PC-3 (cell line): ENCODE measurements at regions not wholly inside any gene's neighbourhood (a gene's known extent, or its start where the extent isn't known, plus 50 kb on each side); places are given as distances from the start of the nearest gene placed in this dataset.
A peak's percentile ranks its signal among the peaks of the same experiment; 100 is the strongest.

ENCODE experiments used
- ATAC-seq: fragments of 200-7000 bp; cut with Tn5 transposase; 2 replicates; pipeline ENCODE4 v1.9.1; 2020; ENCODE audit warnings: mild to moderate bottlenecking, moderate library complexity
- BruUV-seq: library from RNA; stranded (reverse); fragments of 400-500 nt; replicated peaks from 2 replicates; lab custom pipeline; 2021; lab: Mats Ljungman, UMichigan
- CTCF ChIA-PET: fragments of 300-600 bp; sonication (Branson Sonifier 250); formaldehyde crosslinking; loops from one replicate; lab custom pipeline; 2022; ENCODE audit warnings: antibody characterized with exemption; lab: Charles Lee
- POLR2A ChIA-PET: fragments of 300-600 bp; sonication (Branson Sonifier 250); formaldehyde crosslinking; loops from one replicate; lab custom pipeline; 2022; ENCODE audit warnings: antibody characterized with exemption; ENCODE audit not compliant: unreplicated experiment; lab: Charles Lee
- DNase-seq: peaks from one replicate; pipeline ENCODE4 v3.0.0-alpha.2; 2015
- H2AFZ ChIP-seq: fragments of 300-600 bp; sonication (generic); 2 replicates; pipeline ENCODE4 v1.6.0; 2016; ENCODE audit warnings: antibody characterized with exemption, low read length
- H3F3A ChIP-seq: fragments of 300-600 bp; sonication (generic); one replicate; pipeline ENCODE4 v1.6.0; 2017; ENCODE audit warnings: antibody characterized with exemption, low read length, control low read depth, mild to moderate bottlenecking; ENCODE audit not compliant: unreplicated experiment
- H3K27ac ChIP-seq: fragments of 300-600 bp; sonication (generic); 2 replicates; pipeline ENCODE4 v1.5.1; 2016; ENCODE audit warnings: mild to moderate bottlenecking, low read length
- H3K27me3 ChIP-seq: fragments of 300-600 bp; sonication (generic); 2 replicates; pipeline ENCODE4 v1.6.1; 2016; ENCODE audit warnings: low read length, mixed read lengths
- H3K36me3 ChIP-seq: fragments of 300-600 bp; sonication (generic); 2 replicates; pipeline ENCODE4 v1.6.1; 2016; ENCODE audit warnings: low read depth, mixed run types, low read length, mixed read lengths
- H3K4me1 ChIP-seq: fragments of 300-600 bp; sonication (generic); 2 replicates; pipeline ENCODE4 v1.5.1; 2016; ENCODE audit warnings: low read length; ENCODE audit not compliant: insufficient read depth
- H3K4me2 ChIP-seq: fragments of 300-600 bp; sonication (generic); 2 replicates; pipeline ENCODE4 v1.6.0; 2016; ENCODE audit warnings: low read length
- H3K4me3 ChIP-seq: fragments of 300-600 bp; sonication (generic); 2 replicates; pipeline ENCODE4 v1.5.1; 2016; ENCODE audit warnings: mild to moderate bottlenecking, low read length, mixed read lengths
- H3K79me2 ChIP-seq: fragments of 300-600 bp; sonication (generic); 2 replicates; pipeline ENCODE4 v1.6.1; 2017; ENCODE audit warnings: low read length, mixed read lengths
- H3K9ac ChIP-seq: fragments of 300-600 bp; sonication (generic); 2 replicates; pipeline ENCODE4 v1.6.0; 2016; ENCODE audit warnings: mild to moderate bottlenecking, low read length
- H3K9me2 ChIP-seq: fragments of 300-600 bp; sonication (generic); replicated peaks from 2 replicates; pipeline ENCODE4 v1.6.1; 2016; ENCODE audit warnings: mixed run types, low read length, mixed read lengths
- H3K9me3 ChIP-seq: fragments of 300-600 bp; sonication (generic); 2 replicates; pipeline ENCODE4 v1.6.1; 2016; ENCODE audit warnings: low read length, mixed read lengths
- H4K20me1 ChIP-seq: fragments of 300-600 bp; sonication (generic); 2 replicates; pipeline ENCODE4 v1.6.1; 2016; ENCODE audit warnings: low read length, mixed read lengths
- EZH2 ChIP-seq: fragments of 300-600 bp; sonication (generic); IDR thresholded peaks from one replicate; pipeline ENCODE4 v1.6.1; 2017; ENCODE audit warnings: antibody characterized with exemption, mild to moderate bottlenecking, low read length; ENCODE audit not compliant: unreplicated experiment
- EZH2phosphoT487 ChIP-seq: fragments of 300-600 bp; sonication (generic); IDR thresholded peaks from 2 replicates; pipeline ENCODE4 v1.6.1; 2018; ENCODE audit warnings: mild to moderate bottlenecking, antibody characterized with exemption, low read length, borderline replicate concordance
- intact Hi-C: fragments of 100-400 bp; cut with micrococcal nuclease; formaldehyde crosslinking; loops from 2 replicates; pipeline ENCODE4 v1.9.0; 2023
- TF ChIP-seq, protein P1 (sequence below): fragments of 300-600 bp; sonication (generic); conservative IDR thresholded peaks from 2 replicates; pipeline ENCODE4 v1.5.1; 2017; ENCODE audit warnings: antibody characterized with exemption, low read depth, mild to moderate bottlenecking, low read length

- intact Hi-C loops = no loop called here
- ATAC-seq (no peak), DNase-seq (no peak)
- Histone ChIP-seq H3K9me3 (no peaks in the 10 kb centered on the region), H3K79me2 (no peaks in the 10 kb centered on the region), H4K20me1 (no peaks in the 10 kb centered on the region), H3K27me3 (no peaks in the 10 kb centered on the region), H3K4me1 (peaks cover 32% of the 10 kb centered on the region), H3K9ac (no peak overlapping the region), H3K36me3 (no peaks in the 10 kb centered on the region), H3K27ac (peak overlapping the region; percentile 5; the same call in 1 of the 2 replicates), H3K4me3 (peak overlapping the region; percentile 12; the same call in 1 of the 2 replicates), H2AFZ (peak overlapping the region; percentile 48), H3K4me2 (peak overlapping the region; percentile 78), H3F3A (no peaks in the 10 kb centered on the region), H3K9me2 (no peaks in the 10 kb centered on the region)
- ChIA-PET POLR2A (no interaction called here), CTCF (no interaction called here)
- TF ChIP-seq EZH2phosphoT487 = no peak
- no peak for TF ChIP-seq EZH2
- TF ChIP-seq, protein P1, sequence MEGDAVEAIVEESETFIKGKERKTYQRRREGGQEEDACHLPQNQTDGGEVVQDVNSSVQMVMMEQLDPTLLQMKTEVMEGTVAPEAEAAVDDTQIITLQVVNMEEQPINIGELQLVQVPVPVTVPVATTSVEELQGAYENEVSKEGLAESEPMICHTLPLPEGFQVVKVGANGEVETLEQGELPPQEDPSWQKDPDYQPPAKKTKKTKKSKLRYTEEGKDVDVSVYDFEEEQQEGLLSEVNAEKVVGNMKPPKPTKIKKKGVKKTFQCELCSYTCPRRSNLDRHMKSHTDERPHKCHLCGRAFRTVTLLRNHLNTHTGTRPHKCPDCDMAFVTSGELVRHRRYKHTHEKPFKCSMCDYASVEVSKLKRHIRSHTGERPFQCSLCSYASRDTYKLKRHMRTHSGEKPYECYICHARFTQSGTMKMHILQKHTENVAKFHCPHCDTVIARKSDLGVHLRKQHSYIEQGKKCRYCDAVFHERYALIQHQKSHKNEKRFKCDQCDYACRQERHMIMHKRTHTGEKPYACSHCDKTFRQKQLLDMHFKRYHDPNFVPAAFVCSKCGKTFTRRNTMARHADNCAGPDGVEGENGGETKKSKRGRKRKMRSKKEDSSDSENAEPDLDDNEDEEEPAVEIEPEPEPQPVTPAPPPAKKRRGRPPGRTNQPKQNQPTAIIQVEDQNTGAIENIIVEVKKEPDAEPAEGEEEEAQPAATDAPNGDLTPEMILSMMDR = no peak
- no TSS peak for BruUV-seq
Measured at GRCh38 chrX:43590150-43590549, 65.9 kb upstream of the MAOA start.

GRCh38 chrX:43592597-43592996 lies 63.5 kb upstream of the MAOA start:
- Histone ChIP-seq H3K27me3 (no peaks in the 10 kb centered on the region), H3K9me3 (no peaks in the 10 kb centered on the region), H3K4me3 (no peak overlapping the region), H3K4me1 (peaks cover 32% of the 10 kb centered on the region), H3K79me2 (no peaks in the 10 kb centered on the region), H2AFZ (no peak overlapping the region), H3F3A (no peaks in the 10 kb centered on the region), H3K9me2 (no peaks in the 10 kb centered on the region), H3K4me2 (peak overlapping the region; percentile 27; the same call in 1 of the 2 replicates), H3K9ac (no peak overlapping the region), H3K27ac (no peak overlapping the region), H4K20me1 (no peaks in the 10 kb centered on the region), H3K36me3 (no peaks in the 10 kb centered on the region)
- no peak for ATAC-seq
- POLR2A ChIA-PET = no interaction called here
- intact Hi-C loops = no loop called here
- CTCF ChIA-PET = no interaction called here
- no peak for TF ChIP-seq EZH2phosphoT487
- TF ChIP-seq, protein P1 = no peak
- no peak for TF ChIP-seq EZH2
- no TSS peak for BruUV-seq
- DNase-seq = no peak

GRCh38 chrX:43595931-43596330 lies 60.2 kb upstream of the MAOA start:
- Histone ChIP-seq H3K9me2 (no peaks in the 10 kb centered on the region), H3K4me1 (peaks cover 22% of the 10 kb centered on the region), H3K36me3 (no peaks in the 10 kb centered on the region), H3K27ac (no peak overlapping the region), H3K9me3 (no peaks in the 10 kb centered on the region), H3K4me3 (no peak overlapping the region), H3K9ac (no peak overlapping the region), H3K27me3 (no peaks in the 10 kb centered on the region), H3F3A (no peaks in the 10 kb centered on the region), H3K79me2 (no peaks in the 10 kb centered on the region), H4K20me1 (no peaks in the 10 kb centered on the region), H3K4me2 (no peak overlapping the region), H2AFZ (no peak overlapping the region)
- CTCF ChIA-PET = no interaction called here
- POLR2A ChIA-PET = no interaction called here
- BruUV-seq = no TSS peak
- DNase-seq (no peak), ATAC-seq (no peak)
- intact Hi-C loops = no loop called here
- no peak for TF ChIP-seq EZH2phosphoT487
